ENCODE measurements at regions not wholly inside any gene's neighbourhood (a gene's known extent, or its start where the extent isn't known, plus 50 kb on each side); places are given as distances from the start of the nearest gene placed in this dataset.

GRCh38 chr15:97730315-97730714 lies 230.2 kb upstream of the ARRDC4 start:
- TF ChIP-seq, protein P1, sequence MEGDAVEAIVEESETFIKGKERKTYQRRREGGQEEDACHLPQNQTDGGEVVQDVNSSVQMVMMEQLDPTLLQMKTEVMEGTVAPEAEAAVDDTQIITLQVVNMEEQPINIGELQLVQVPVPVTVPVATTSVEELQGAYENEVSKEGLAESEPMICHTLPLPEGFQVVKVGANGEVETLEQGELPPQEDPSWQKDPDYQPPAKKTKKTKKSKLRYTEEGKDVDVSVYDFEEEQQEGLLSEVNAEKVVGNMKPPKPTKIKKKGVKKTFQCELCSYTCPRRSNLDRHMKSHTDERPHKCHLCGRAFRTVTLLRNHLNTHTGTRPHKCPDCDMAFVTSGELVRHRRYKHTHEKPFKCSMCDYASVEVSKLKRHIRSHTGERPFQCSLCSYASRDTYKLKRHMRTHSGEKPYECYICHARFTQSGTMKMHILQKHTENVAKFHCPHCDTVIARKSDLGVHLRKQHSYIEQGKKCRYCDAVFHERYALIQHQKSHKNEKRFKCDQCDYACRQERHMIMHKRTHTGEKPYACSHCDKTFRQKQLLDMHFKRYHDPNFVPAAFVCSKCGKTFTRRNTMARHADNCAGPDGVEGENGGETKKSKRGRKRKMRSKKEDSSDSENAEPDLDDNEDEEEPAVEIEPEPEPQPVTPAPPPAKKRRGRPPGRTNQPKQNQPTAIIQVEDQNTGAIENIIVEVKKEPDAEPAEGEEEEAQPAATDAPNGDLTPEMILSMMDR (IDR thresholded peaks at IDR 0.05) = no peak
- no peak for TF ChIP-seq POLR2A (IDR thresholded peaks at IDR 0.05)
